Neural progenitor cell (in vitro differentiated cells): ENCODE measurements at regions not wholly inside any gene's neighbourhood (a gene's known extent, or its start where the extent isn't known, plus 50 kb on each side); places are given as distances from the start of the nearest gene placed in this dataset.

Source experiments
- EZH2phosphoT487 ChIP-seq: fragments of 200-600 bp; sonication (generic); IDR thresholded peaks from 2 replicates; pipeline ENCODE4 v1.6.1; 2017; ENCODE audit warnings: antibody characterized with exemption
- TF ChIP-seq, protein P1 (sequence below): fragments of 200-600 bp; sonication (generic); IDR thresholded peaks from 2 replicates; pipeline ENCODE4 v1.5.1; 2017; ENCODE audit warnings: antibody characterized with exemption, mild to moderate bottlenecking

DNA sequence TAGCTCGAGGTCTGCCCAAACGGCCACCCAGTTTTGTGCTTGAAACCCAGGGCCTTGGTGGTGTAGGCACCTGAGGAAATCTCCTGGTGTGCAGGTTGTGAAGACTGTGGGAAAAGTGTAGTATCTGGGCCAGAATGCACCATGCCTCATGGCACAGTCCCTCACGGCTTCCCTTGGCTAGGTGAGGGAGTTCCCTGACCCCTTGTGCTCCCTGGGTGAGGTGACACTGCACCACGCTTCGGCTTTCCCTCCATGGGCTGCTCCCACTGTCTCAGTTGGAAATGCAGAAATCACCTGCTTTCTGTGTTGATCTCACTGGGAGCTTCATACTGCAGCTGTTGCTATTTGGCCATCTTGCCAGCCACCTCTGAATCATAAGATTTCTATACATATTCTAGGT, 62.4 kb upstream of the CDK6 start:
- no peak for TF ChIP-seq EZH2phosphoT487
- TF ChIP-seq, protein P1, sequence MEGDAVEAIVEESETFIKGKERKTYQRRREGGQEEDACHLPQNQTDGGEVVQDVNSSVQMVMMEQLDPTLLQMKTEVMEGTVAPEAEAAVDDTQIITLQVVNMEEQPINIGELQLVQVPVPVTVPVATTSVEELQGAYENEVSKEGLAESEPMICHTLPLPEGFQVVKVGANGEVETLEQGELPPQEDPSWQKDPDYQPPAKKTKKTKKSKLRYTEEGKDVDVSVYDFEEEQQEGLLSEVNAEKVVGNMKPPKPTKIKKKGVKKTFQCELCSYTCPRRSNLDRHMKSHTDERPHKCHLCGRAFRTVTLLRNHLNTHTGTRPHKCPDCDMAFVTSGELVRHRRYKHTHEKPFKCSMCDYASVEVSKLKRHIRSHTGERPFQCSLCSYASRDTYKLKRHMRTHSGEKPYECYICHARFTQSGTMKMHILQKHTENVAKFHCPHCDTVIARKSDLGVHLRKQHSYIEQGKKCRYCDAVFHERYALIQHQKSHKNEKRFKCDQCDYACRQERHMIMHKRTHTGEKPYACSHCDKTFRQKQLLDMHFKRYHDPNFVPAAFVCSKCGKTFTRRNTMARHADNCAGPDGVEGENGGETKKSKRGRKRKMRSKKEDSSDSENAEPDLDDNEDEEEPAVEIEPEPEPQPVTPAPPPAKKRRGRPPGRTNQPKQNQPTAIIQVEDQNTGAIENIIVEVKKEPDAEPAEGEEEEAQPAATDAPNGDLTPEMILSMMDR = no peak
